HL-60/S4 (cell line): ENCODE measurements at regions not wholly inside any gene's neighbourhood (a gene's known extent, or its start where the extent isn't known, plus 50 kb on each side); places are given as distances from the start of the nearest gene placed in this dataset.

Experiments
- in situ Hi-C: fragments of 300-500 bp; cut with MboI; formaldehyde crosslinking; loops from 2 replicates; pipeline ENCODE4 v1.14.3; 2022; ENCODE audit warnings: low sequenced_read_pairs

GRCh38 chr10:3902809-3903410 lies 117.9 kb upstream of the KLF6 start:
- in situ Hi-C loops, result no loop called here

- in situ Hi-C loops, result no loop called here
These were observed 117.2 kb upstream of the KLF6 start for GRCh38 chr10:3902054-3902808.

- in situ Hi-C loops, result no loop called here
These were observed 116.4 kb upstream of the KLF6 start for GRCh38 chr10:3901370-3901769.

- in situ Hi-C loops, result no loop called here
These were observed 115.4 kb upstream of the KLF6 start for GRCh38 chr10:3900391-3900790.

- in situ Hi-C loops, result no loop called here
These were observed 113.8 kb upstream of the KLF6 start for GRCh38 chr10:3898821-3899220.

- in situ Hi-C loops, result no loop called here
These were observed 112.1 kb upstream of the KLF6 start for GRCh38 chr10:3897156-3897555.

- in situ Hi-C loops, result no loop called here
These were observed 111.2 kb upstream of the KLF6 start for GRCh38 chr10:3896161-3896560.

- in situ Hi-C loops, result no loop called here
These were observed 110.1 kb upstream of the KLF6 start for GRCh38 chr10:3895045-3895631.

- in situ Hi-C loops, result no loop called here
These were observed 109.0 kb upstream of the KLF6 start for GRCh38 chr10:3893901-3894563.

GRCh38 chr10:3892440-3893425 lies 107.7 kb upstream of the KLF6 start:
- in situ Hi-C loops, result no loop called here

GRCh38 chr10:3891396-3891795 lies 106.4 kb upstream of the KLF6 start:
- in situ Hi-C loops, result no loop called here

- in situ Hi-C loops, result no loop called here
These were observed 105.8 kb upstream of the KLF6 start for GRCh38 chr10:3890602-3891352.

- in situ Hi-C loops, result no loop called here
These were observed 105.0 kb upstream of the KLF6 start for GRCh38 chr10:3889961-3890522.

GRCh38 chr10:3887885-3888476 lies 103.0 kb upstream of the KLF6 start:
- in situ Hi-C loops, result no loop called here

GRCh38 chr10:3887404-3887803 lies 102.4 kb upstream of the KLF6 start:
- in situ Hi-C loops, result no loop called here

- in situ Hi-C loops, result no loop called here
These were observed 101.7 kb upstream of the KLF6 start for GRCh38 chr10:3886641-3887251.

- in situ Hi-C loops, result no loop called here
These were observed 101.2 kb upstream of the KLF6 start for GRCh38 chr10:3886191-3886590.

- in situ Hi-C loops, result no loop called here
These were observed 97.8 kb upstream of the KLF6 start for GRCh38 chr10:3882855-3883254.

- in situ Hi-C loops, result no loop called here
These were observed 96.6 kb upstream of the KLF6 start for GRCh38 chr10:3881622-3882021.
